Chondrocyte (in vitro differentiated cells): ENCODE measurements at regions not wholly inside any gene's neighbourhood (a gene's known extent, or its start where the extent isn't known, plus 50 kb on each side); places are given as distances from the start of the nearest gene placed in this dataset.
A peak's percentile ranks its signal among the peaks of the same experiment; 100 is the strongest.

Experiments used
- DNase-seq: peaks from one replicate; pipeline ENCODE4 v3.0.0; 2021; ENCODE audit warnings: mixed read lengths, low spot score
- H3K27ac Mint-ChIP-seq: one replicate; pipeline ENCODE4 v1.8.0; 2021; ENCODE audit warnings: mild to moderate bottlenecking, moderate library complexity, mixed read lengths; ENCODE audit not compliant: unreplicated experiment
- H3K27me3 Mint-ChIP-seq: 2 replicates; pipeline ENCODE4 v1.8.0; 2021; ENCODE audit warnings: low read depth, mixed read lengths
- H3K36me3 Mint-ChIP-seq: 2 replicates; pipeline ENCODE4 v1.8.0; 2021; ENCODE audit warnings: low read depth, mixed read lengths
- H3K4me1 Mint-ChIP-seq: 2 replicates; pipeline ENCODE4 v1.8.0; 2021; ENCODE audit warnings: low read depth, mild to moderate bottlenecking, mixed read lengths
- H3K4me3 Mint-ChIP-seq: one replicate; pipeline ENCODE4 v1.8.0; 2021; ENCODE audit warnings: mild to moderate bottlenecking, moderate library complexity, mixed read lengths; ENCODE audit not compliant: unreplicated experiment
- H3K9me3 Mint-ChIP-seq: 2 replicates; pipeline ENCODE4 v1.8.0; 2021; ENCODE audit warnings: low read depth, mixed read lengths
- CTCF ChIP-seq: fragments of 200-600 bp; sonication (generic); IDR thresholded peaks from 2 replicates; pipeline ENCODE4 v1.5.0; 2021; ENCODE audit warnings: antibody characterized with exemption, mild to moderate bottlenecking, moderate library complexity

- no peaks in the 10 kb centered on the region for H3K27me3 Mint-ChIP-seq
- no peaks in the 10 kb centered on the region for H3K9me3 Mint-ChIP-seq
- H3K27ac Mint-ChIP-seq, result no peak overlapping the region
- TF ChIP-seq CTCF, result no peak
- H3K4me3 Mint-ChIP-seq, result no peak overlapping the region
- H3K36me3 Mint-ChIP-seq, result no peaks in the 10 kb centered on the region
- no peak for DNase-seq
- H3K4me1 Mint-ChIP-seq, result peaks cover 10% of the 10 kb centered on the region
Measured at GRCh38 chr7:42345478-42346299, 108.7 kb upstream of the GLI3 start.

- H3K4me3 Mint-ChIP-seq, result no peak overlapping the region
- peaks cover 15% of the 10 kb centered on the region for H3K4me1 Mint-ChIP-seq
- H3K27me3 Mint-ChIP-seq, result no peaks in the 10 kb centered on the region
- H3K27ac Mint-ChIP-seq, result no peak overlapping the region
- no peak for DNase-seq
- TF ChIP-seq CTCF, result no peak
- no peaks in the 10 kb centered on the region for H3K36me3 Mint-ChIP-seq
- no peaks in the 10 kb centered on the region for H3K9me3 Mint-ChIP-seq
Measured at GRCh38 chr7:42344198-42344755, 107.3 kb upstream of the GLI3 start.

- no peak for TF ChIP-seq CTCF
- no peak for DNase-seq
- Mint-ChIP-seq H3K9me3 (no peaks in the 10 kb centered on the region), H3K36me3 (no peaks in the 10 kb centered on the region), H3K27ac (no peak overlapping the region), H3K4me1 (peaks cover 32% of the 10 kb centered on the region), H3K27me3 (no peaks in the 10 kb centered on the region), H3K4me3 (no peak overlapping the region)
Measured at GRCh38 chr7:42342381-42342780, 105.4 kb upstream of the GLI3 start.

- H3K4me3 Mint-ChIP-seq, result no peak overlapping the region
- DNase-seq, result no peak
- H3K27me3 Mint-ChIP-seq, result no peaks in the 10 kb centered on the region
- H3K9me3 Mint-ChIP-seq, result no peaks in the 10 kb centered on the region
- no peak for TF ChIP-seq CTCF
- no peaks in the 10 kb centered on the region for H3K36me3 Mint-ChIP-seq
- no peak overlapping the region for H3K27ac Mint-ChIP-seq
- H3K4me1 Mint-ChIP-seq, result peaks cover 32% of the 10 kb centered on the region
Measured at GRCh38 chr7:42340436-42340835, 103.4 kb upstream of the GLI3 start.

GRCh38 chr7:42338916-42339540, 102.0 kb upstream of the GLI3 start:
- H3K27me3 Mint-ChIP-seq, result no peaks in the 10 kb centered on the region
- H3K4me3 Mint-ChIP-seq, result no peak overlapping the region
- H3K4me1 Mint-ChIP-seq, result peaks cover 32% of the 10 kb centered on the region

More at GRCh38 chr7:42338916-42339540, 102.0 kb upstream of the GLI3 start:
- peak overlapping the region; percentile 82 for H3K27ac Mint-ChIP-seq
- no peak for DNase-seq
- no peaks in the 10 kb centered on the region for H3K9me3 Mint-ChIP-seq
- H3K36me3 Mint-ChIP-seq, result no peaks in the 10 kb centered on the region
- no peak for TF ChIP-seq CTCF
